ENCODE measurements at regions not wholly inside any gene's neighbourhood (a gene's known extent, or its start where the extent isn't known, plus 50 kb on each side); places are given as distances from the start of the nearest gene placed in this dataset.

DNA sequence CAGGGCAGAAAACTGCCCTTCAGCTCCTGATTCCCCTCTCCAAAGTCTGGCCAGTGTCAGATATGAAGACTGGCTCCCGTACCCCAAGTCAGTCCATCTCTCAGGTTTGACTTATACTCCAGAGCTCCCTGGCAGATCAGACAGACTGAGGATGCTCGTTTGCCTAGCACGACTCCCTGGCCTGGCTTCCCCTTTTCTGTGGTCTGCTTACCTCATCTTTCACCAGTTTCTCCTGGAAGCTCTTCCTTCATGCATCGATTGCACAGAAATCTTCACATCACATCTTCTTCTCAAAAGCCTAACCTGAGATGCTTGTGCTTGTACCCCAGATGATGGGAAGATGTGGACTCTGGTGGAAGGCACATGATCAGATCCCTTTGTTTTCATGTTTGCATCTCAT lies 387.9 kb upstream of the POU3F3 start:
- TF ChIP-seq POLR2A (IDR thresholded peaks at IDR 0.05) (no peak), CTCF (IDR thresholded peaks at IDR 0.05) (no peak)
